ENCODE measurements at regions not wholly inside any gene's neighbourhood (a gene's known extent, or its start where the extent isn't known, plus 50 kb on each side); places are given as distances from the start of the nearest gene placed in this dataset.

DNA sequence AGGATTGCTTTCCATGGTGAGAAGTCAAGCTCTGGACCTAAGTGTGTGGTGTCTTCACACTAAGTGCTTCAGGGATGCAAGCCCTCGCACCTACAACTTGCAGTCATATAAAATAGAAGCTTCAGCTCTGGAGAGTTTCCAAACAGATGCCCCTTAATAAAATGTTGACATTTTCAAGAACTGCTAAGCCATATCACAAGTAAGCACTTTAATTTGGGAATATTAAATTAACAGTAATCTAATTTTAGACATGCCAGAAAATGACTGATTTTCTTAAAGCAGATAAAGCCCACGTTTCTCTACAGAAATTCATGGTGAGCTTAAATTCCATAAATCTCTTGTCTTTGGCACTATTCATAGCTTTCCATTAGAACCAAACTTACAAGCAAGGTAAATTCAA is 600.1 kb upstream of the FLRT2 start:
- TF ChIP-seq CTCF (IDR thresholded peaks at IDR 0.05; ENCODE audit: extremely low read depth in 1 of 2, insufficient read depth in 1 of 2, low read depth in 1 of 2, low read length in 2 of 2): no peak
- TF ChIP-seq POLR2AphosphoS5 (IDR thresholded peaks at IDR 0.05; ENCODE audit: insufficient read depth, low read depth, low read length): no peak
- no peak for TF ChIP-seq GATA2 (IDR thresholded peaks at IDR 0.05; ENCODE audit: insufficient read depth, insufficient read length, low read depth, low read length)
- TF ChIP-seq POLR2A (IDR thresholded peaks at IDR 0.05; ENCODE audit: low read depth, low read length): no peak
- no peak for TF ChIP-seq EZH2 (IDR thresholded peaks at IDR 0.05; ENCODE audit: borderline replicate concordance, low read depth, low read length, severe bottlenecking)
- TF ChIP-seq, protein P1, sequence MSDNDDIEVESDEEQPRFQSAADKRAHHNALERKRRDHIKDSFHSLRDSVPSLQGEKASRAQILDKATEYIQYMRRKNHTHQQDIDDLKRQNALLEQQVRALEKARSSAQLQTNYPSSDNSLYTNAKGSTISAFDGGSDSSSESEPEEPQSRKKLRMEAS (IDR thresholded peaks at IDR 0.05; ENCODE audit: insufficient read depth, insufficient read length): no peak
- TF ChIP-seq FOS (IDR thresholded peaks at IDR 0.05; ENCODE audit: borderline replicate concordance, insufficient read depth, low read length): no peak
